HepG2 (cell line): ENCODE measurements at regions not wholly inside any gene's neighbourhood (a gene's known extent, or its start where the extent isn't known, plus 50 kb on each side); places are given as distances from the start of the nearest gene placed in this dataset.

ENCODE experiments used
- EHMT2 ChIP-seq: fragments of 200-600 bp; sonication (generic); IDR thresholded peaks from 2 replicates; pipeline ENCODE4 v1.7.0; 2017; ENCODE audit warnings: antibody characterized with exemption, low read depth, low read length, borderline replicate concordance
- GABPA ChIP-seq, 2 experiments: IDR thresholded peaks; 2 replicates each; pipeline ENCODE4 v1.6.1; 2011 to 2016; ENCODE audit warnings: low read depth in 2 of 2, low read length in 1 of 2, missing biosample characterization in 1 of 2, missing genetic modification characterization in 1 of 2
- PBX3 ChIP-seq: sonication (generic); formaldehyde crosslinking; IDR thresholded peaks from 2 replicates; pipeline ENCODE4 v1.8.1; 2023; ENCODE audit warnings: missing genetic modification reagents, inconsistent platforms, borderline replicate concordance
- POLR2A ChIP-seq, 2 experiments: IDR thresholded peaks; 2 replicates each; pipeline ENCODE4 v1.6.1; 2011; ENCODE audit warnings: low read depth in 2 of 2, low read length in 2 of 2, mild to moderate bottlenecking in 1 of 2, moderate library complexity in 1 of 2; ENCODE audit not compliant: insufficient read depth in 1 of 2
- SRSF4 ChIP-seq: fragments of 200-400 bp; formaldehyde crosslinking; IDR thresholded peaks from one replicate; pipeline ENCODE4 v1.6.1; 2018; ENCODE audit warnings: mild to moderate bottlenecking, low read depth, low read length, moderate library complexity; ENCODE audit not compliant: poor library complexity, severe bottlenecking

GRCh38 chr3:28777806-28778475, 429.3 kb upstream of the AZI2 start:
- TF ChIP-seq POLR2A (IDR thresholded peaks at IDR 0.05; ENCODE audit: insufficient read depth in 1 of 2, low read depth in 2 of 2, low read length in 2 of 2) (no peak), PBX3 (no peak), GABPA (IDR thresholded peaks at IDR 0.05; ENCODE audit: low read depth, low read length) (no peak), GABPA (CRISPR knock-in tag; IDR thresholded peaks at IDR 0.05; ENCODE audit: low read depth) (no peak), EHMT2 (no peak), SRSF4 (no peak)
